ENCODE measurements at regions not wholly inside any gene's neighbourhood (a gene's known extent, or its start where the extent isn't known, plus 50 kb on each side); places are given as distances from the start of the nearest gene placed in this dataset.
A peak's percentile ranks its signal among the peaks of the same experiment; 100 is the strongest.

- H3K27me3 ChIP-seq (ENCODE audit: control insufficient read depth, insufficient read depth, low read length), result peaks cover 2% of the 10 kb centered on the region
- H3K4me3 ChIP-seq (ENCODE audit: low read depth, low read length), result peak overlapping the region; percentile 13
- no peaks in the 10 kb centered on the region for H3K36me3 ChIP-seq (ENCODE audit: control insufficient read depth, insufficient read depth, low read length)
- TF ChIP-seq CTCF (IDR thresholded peaks at IDR 0.05; ENCODE audit: insufficient read depth, low read length, severe bottlenecking), result no peak
- no peak for FAIRE-seq
- DNase-seq (ENCODE audit: low read depth), result no peak
These were observed 166.2 kb downstream of the TRIM27 start for GRCh38 chr6:28757429-28758045.

- no peak for TF ChIP-seq CTCF (IDR thresholded peaks at IDR 0.05; ENCODE audit: insufficient read depth, low read length, severe bottlenecking)
- FAIRE-seq, result no peak
- Histone ChIP-seq H3K36me3 (ENCODE audit: control insufficient read depth, insufficient read depth, low read length) (no peaks in the 10 kb centered on the region), H3K4me3 (ENCODE audit: low read depth, low read length) (peak overlapping the region; percentile 3), H3K27me3 (ENCODE audit: control insufficient read depth, insufficient read depth, low read length) (peaks cover 2% of the 10 kb centered on the region)
- DNase-seq (ENCODE audit: low read depth), result peak; percentile 60
These were observed 165.6 kb downstream of the TRIM27 start for GRCh38 chr6:28758046-28758817.

GRCh38 chr6:28758818-28759235 is 165.0 kb downstream of the TRIM27 start:
- H3K4me3 ChIP-seq (ENCODE audit: low read depth, low read length), result no peak overlapping the region

GRCh38 chr6:28764014-28764723 is 159.6 kb downstream of the TRIM27 start:
- Histone ChIP-seq H3K36me3 (ENCODE audit: control insufficient read depth, insufficient read depth, low read length) (no peaks in the 10 kb centered on the region), H3K4me3 (ENCODE audit: low read depth, low read length) (no peak overlapping the region), H3K27me3 (ENCODE audit: control insufficient read depth, insufficient read depth, low read length) (peaks cover 47% of the 10 kb centered on the region)
- no peak for TF ChIP-seq CTCF (IDR thresholded peaks at IDR 0.05; ENCODE audit: insufficient read depth, low read length, severe bottlenecking)
- FAIRE-seq, result no peak
- no peak for DNase-seq (ENCODE audit: low read depth)

More at GRCh38 chr6:28758818-28759235, 165.0 kb downstream of the TRIM27 start:
- TF ChIP-seq CTCF (IDR thresholded peaks at IDR 0.05; ENCODE audit: insufficient read depth, low read length, severe bottlenecking), result no peak
- DNase-seq (ENCODE audit: low read depth) (no peak), FAIRE-seq (no peak)
- Histone ChIP-seq H3K36me3 (ENCODE audit: control insufficient read depth, insufficient read depth, low read length) (no peaks in the 10 kb centered on the region), H3K27me3 (ENCODE audit: control insufficient read depth, insufficient read depth, low read length) (peaks cover 3% of the 10 kb centered on the region)

GRCh38 chr6:28764761-28765282 is 159.0 kb downstream of the TRIM27 start:
- Histone ChIP-seq H3K36me3 (ENCODE audit: control insufficient read depth, insufficient read depth, low read length) (no peaks in the 10 kb centered on the region), H3K4me3 (ENCODE audit: low read depth, low read length) (no peak overlapping the region), H3K27me3 (ENCODE audit: control insufficient read depth, insufficient read depth, low read length) (peaks cover 49% of the 10 kb centered on the region)
- FAIRE-seq (no peak), DNase-seq (ENCODE audit: low read depth) (no peak)
- no peak for TF ChIP-seq CTCF (IDR thresholded peaks at IDR 0.05; ENCODE audit: insufficient read depth, low read length, severe bottlenecking)

Measured in bronchial epithelial cell (primary cell).